HG03342 (cell line): ENCODE measurements at regions not wholly inside any gene's neighbourhood (a gene's known extent, or its start where the extent isn't known, plus 50 kb on each side); places are given as distances from the start of the nearest gene placed in this dataset.
"Not testable (repeated sequence)": the region's sequence is repeated elsewhere in the genome, so short reads cannot be mapped to it uniquely, and the experiment has no call there.

Experiments used
- ATAC-seq: cut with Tn5 transposase; IDR thresholded peaks from one replicate; pipeline ENCODE4 v1.9.1; 2021; ENCODE audit warnings: mild to moderate bottlenecking, moderate library complexity; ENCODE audit not compliant: unreplicated experiment

DNA sequence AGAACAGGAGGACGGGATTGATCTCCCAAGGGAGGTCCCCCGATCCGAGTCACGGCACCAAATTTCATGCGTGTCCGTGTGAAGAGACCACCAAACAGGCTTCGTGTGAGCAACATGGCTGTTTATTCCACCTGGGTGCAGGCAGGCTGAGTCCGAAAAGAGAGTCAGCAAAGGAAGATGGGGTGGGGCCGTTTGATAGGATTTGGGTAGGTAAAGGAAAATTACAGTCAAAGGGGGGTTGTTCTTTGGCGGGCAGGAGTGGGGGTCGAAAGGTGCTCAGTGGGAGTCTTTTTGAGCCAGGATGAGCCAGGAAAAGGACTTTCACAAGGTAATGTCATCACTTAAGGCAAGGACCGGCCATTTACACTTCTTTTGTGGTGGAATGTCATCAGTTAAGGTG lies 763.6 kb upstream of the CTNND2 start:
- ATAC-seq, result not testable (repeated sequence)

DNA sequence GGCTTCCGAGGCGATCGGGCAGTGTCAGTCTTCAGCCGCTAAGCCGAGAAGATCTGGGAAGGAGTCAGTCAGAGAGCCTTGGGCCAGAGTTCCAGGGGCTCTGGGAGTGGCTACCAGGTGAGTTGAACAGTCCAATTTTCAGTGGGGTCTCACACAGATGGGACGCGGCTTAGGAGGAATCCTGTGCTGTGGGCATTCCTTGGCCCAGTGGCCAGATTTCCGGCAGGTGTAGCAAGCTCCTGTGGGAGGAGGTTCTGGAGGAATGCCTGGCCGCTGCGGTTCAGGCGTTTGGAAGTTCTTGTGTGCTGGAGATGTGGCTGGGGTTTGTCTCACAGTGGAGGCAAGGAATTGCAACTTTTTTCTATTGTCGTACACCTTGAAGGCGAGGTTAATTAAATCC lies 761.5 kb upstream of the CTNND2 start:
- ATAC-seq, result not testable (repeated sequence)

DNA sequence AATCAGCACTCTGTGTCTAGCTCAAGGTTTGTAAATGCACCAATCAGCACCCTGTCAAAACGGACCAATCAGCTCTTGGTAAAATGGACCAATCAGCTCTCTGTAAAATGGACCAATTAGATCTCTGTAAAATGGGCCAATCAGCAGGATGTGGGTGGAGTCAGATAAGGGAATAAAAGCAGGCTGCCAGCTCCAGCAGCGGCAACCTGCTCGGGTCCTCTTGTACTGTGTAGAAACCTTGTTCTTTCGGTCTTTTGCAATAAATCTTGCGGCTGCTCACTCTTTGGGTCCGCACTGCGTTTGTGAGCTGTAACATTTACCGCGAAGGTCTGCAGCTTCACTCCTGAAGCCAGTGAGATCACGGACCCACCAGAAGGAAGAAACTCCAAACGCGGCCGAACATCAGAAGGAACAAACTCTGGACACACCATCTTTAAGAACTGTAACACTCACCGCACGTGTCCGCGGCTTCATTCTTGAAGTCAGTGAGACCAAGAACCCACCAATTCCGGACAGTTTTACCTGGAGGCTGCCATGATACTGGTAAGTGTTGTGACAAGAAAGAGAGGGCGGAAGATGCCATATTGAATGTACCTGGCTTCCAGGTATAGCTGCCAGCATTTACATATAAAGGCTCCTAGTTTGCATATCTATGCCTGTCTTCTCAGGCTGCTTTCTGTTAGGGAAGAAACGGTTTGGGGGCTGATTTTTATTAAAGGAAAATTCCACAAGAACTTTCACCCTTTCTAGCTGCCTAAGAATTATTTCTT lies 758.5 kb upstream of the CTNND2 start:
- ATAC-seq, result no peak

- ATAC-seq, result no peak
These were observed 757.5 kb upstream of the CTNND2 start for GRCh38 chr5:12661617-12662370.

DNA sequence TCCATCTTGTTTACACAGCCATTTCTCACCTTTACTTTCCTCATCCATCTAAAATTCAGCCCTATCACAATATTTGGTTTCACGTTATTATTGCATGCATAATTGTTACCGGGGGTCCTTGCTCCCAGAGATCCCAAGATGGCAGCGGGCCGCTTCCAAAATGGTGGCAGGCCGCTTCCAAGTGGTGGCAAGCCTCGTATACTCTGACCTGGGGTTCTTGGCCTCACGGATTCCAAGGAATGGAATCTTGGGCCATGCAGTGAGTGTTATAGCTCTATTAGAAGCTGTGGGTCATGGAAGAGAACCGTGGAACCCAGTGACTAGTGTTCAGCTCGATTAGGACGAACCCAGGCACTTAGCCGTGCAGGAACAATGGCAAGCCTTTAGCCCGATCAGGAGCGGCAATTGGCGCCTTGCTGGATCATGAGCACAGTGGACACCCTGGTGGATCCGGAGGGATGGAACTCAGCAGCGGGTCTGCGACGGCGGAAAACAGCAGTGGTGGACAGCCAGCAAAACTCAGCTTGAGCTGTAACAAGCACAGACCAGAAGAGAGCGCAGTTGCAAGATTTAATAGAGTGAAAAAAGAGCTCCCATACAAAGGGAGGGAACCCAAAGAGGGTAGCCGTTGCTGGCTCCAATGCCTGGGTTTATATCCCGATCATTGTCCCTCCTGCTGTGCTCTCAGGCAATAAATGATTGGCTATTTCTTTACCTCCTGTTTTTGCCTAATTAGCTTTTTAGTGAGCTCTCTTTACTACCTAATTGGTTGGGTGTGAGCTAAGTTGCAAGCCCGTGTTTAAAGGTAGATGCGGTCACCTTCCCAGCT lies 756.2 kb upstream of the CTNND2 start:
- not testable (repeated sequence) for ATAC-seq

GRCh38 chr5:12659686-12660085 lies 755.4 kb upstream of the CTNND2 start:
- ATAC-seq, result no peak

- no peak for ATAC-seq
These were observed 754.7 kb upstream of the CTNND2 start for GRCh38 chr5:12658871-12659446.

DNA sequence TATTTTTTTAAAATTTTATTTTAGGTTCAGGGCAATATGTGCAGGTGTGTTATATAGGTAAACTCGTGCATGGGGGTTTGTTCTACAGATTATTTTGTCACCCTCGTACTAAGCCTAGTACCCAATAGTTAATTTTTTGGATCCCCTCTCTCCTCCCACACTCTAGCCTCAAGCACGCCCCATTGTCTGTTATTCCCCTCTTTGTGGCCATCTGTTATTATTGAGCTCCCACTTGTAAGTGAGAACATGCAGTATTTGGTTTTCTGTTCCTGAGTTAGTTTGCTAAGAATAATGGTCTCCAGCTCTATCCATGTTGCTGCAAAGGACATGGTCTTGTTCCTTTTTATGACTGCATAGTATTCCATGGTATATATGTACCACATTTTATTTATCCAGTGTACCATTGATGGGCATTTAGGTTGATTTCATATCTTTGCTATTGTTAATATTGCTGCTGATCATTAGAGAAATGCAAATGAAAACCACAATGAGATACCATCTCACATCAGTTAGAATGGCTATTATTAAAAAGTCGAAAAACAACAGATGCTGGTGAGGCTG lies 753.7 kb upstream of the CTNND2 start:
- ATAC-seq, result not testable (repeated sequence)

GRCh38 chr5:12655675-12656074 lies 751.4 kb upstream of the CTNND2 start:
- no peak for ATAC-seq

DNA sequence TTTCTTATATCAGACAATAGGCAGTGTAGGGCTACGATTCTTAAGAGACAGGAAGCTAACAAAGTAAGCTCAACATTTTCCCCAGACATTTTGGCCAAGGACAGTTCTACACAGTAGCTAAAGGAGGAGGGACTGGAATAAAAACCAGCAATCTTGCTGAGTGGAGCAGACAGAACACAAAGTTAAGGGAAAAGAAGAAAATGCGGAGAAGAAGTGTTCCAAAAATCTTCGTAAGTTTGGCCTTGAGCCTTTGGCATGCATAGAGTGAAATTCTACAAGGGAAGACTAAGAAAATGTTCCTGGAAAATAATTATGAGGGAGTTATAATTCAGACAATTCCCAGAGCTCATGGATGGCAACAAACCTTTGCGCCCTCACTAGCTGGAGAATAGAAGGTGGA lies 748.0 kb upstream of the CTNND2 start:
- ATAC-seq, result no peak

GRCh38 chr5:12648558-12648957 lies 744.3 kb upstream of the CTNND2 start:
- no peak for ATAC-seq

- ATAC-seq, result no peak
These were observed 743.4 kb upstream of the CTNND2 start for GRCh38 chr5:12647613-12648012.

DNA sequence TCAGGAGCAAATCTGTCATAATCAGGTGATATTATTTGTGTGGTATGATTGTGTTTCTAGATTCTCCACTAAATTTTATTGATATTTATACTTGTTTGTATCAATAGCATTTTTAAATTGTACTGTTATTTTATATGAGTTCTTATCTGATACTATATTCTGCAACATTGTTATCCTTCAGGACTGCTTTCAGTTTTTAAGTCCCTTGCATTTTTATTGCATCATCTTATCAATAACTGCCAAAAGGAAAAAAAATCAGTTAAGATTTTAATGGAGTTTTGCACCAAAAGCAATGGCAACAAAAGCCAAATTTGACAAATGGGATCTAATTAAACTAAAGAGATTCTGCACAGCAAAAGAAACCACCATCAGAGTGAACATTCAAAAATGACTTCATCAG lies 741.3 kb upstream of the CTNND2 start:
- ATAC-seq, result no peak

- no peak for ATAC-seq
These were observed 732.0 kb upstream of the CTNND2 start for GRCh38 chr5:12636209-12636608.

GRCh38 chr5:12626556-12626955 lies 722.3 kb upstream of the CTNND2 start:
- ATAC-seq, result no peak

DNA sequence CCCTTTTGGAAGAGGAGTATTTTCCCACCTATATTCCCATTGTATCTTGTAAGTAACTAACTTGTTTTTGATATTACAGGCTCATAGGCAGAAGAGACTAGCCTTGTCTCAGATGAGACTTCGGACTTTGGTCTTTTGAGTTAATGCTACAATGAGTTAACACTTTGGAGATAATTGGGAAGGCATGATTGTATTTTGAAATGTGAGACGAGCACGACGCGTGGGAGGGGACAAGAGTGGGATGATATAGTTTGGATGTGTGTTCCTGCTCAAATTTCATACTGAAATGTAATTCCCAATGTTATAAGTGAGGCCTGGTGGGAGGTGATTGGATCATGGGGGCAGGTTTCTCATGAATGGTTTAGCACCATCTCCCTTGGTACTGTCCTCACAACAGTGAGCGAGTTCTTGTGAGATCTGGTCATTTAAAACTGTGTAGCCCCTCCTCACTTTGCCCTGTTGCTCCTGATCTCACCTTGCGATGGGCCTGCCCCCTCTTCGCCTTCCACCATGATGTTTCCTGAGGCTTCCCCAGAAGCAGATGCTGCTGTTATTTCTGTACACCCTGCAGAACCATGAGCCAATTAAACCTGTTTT lies 721.5 kb upstream of the CTNND2 start:
- no peak for ATAC-seq

GRCh38 chr5:12624776-12625560 lies 720.7 kb upstream of the CTNND2 start:
- no peak for ATAC-seq

DNA sequence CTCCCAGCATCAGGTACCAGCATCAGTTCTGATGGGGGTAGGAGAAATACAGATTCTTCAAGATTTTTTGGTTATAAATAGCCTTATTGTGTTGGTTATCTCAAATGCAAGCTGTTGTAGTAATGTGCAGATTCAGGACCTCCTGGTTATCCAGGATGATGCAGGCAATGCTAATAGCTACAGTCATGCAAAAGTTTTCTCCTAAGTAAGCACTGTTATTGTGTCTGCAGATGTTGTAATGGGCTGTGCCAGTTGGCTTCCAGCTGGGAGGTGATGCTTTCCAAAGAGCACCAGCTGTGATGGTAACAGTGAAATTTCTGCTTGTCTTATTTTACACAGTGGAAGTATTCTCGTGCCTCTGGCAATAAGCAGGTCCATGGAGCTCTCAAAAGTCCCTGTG lies 719.2 kb upstream of the CTNND2 start:
- no peak for ATAC-seq

DNA sequence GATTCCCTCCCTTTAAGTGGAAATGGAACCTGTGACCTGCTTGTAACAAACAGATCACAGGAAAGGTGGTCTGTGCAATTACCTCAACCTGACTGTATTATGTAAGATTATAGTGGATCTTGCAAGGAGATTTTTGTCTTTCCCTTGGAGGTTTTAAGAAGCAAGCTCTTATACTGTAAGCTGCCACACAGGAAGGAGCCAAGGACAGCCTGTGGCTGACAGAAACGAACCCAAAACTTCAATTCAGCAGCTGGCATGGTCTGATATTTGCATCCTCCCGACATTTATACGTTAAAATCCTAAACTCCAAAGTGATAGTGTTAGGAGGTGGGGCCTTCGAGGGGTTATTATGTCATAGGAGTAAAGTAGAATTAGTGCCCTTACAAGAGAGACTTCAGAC lies 711.8 kb upstream of the CTNND2 start:
- no peak for ATAC-seq
